Right lobe of liver (tissue), 6 donors: ENCODE measurements at regions not wholly inside any gene's neighbourhood (a gene's known extent, or its start where the extent isn't known, plus 50 kb on each side); places are given as distances from the start of the nearest gene placed in this dataset.

Experiments used
- ATAC-seq, 4 donors: fragments of 200-7000 bp; cut with Tn5 transposase; one replicate each; pipeline ENCODE4 v1.9.1; 2020; ENCODE audit warnings: mild to moderate bottlenecking in 4 of 4, moderate library complexity in 4 of 4
- DNase-seq, 3 donors: peaks; one replicate each; pipeline ENCODE4 v3.0.0-alpha.2; 2020
- H3K27ac ChIP-seq, 3 donors: fragments of 200-600 bp; one replicate each; pipeline ENCODE4 v1.8.0; 2022
- H3K27me3 ChIP-seq, 2 donors: fragments of 200-600 bp; one replicate each; pipeline ENCODE4 v1.8.0; 2022
- H3K36me3 ChIP-seq, 4 donors: fragments of 200-600 bp; sonication (generic) in 1 of 4; one replicate each; pipeline versions ENCODE4 v1.5.1 to v1.8.0; 2017 to 2022; ENCODE audit warnings: control low read depth in 1 of 4
- H3K4me1 ChIP-seq, 4 donors: fragments of 200-600 bp; sonication (generic) in 1 of 4; one replicate each; pipeline versions ENCODE4 v1.5.1 to v1.8.0; 2017 to 2022; ENCODE audit warnings: control low read depth in 1 of 4
- H3K4me3 ChIP-seq, 3 donors: fragments of 200-600 bp; one replicate each; pipeline ENCODE4 v1.8.0; 2022
- H3K9me3 ChIP-seq, 4 donors: fragments of 200-600 bp; sonication (generic) in 1 of 4; one replicate each; pipeline versions ENCODE4 v1.5.1 to v1.8.0; 2017 to 2022; ENCODE audit warnings: control low read depth in 1 of 4
- POLR2A ChIP-seq: fragments of 450-650 bp; IDR thresholded peaks from one replicate; pipeline ENCODE4 v1.6.1; 2017; ENCODE audit warnings: antibody characterized with exemption, mild to moderate bottlenecking
- WGBS: methylation state at CpG from one replicate; pipeline ENCODE4 v1.1.6; 2018; ENCODE audit warnings: low coverage, low lambda C conversion rate; ENCODE audit not compliant: insufficient coverage; ENCODE audit errors: missing lambda C conversion rate; 5-methylcytosine and 5-hydroxymethylcytosine counted together
- intact Hi-C, 2 donors: fragments of 100-400 bp; cut with DNase I; formaldehyde crosslinking; loops; one replicate each; pipeline versions ENCODE4 v1.11.2 to v1.14.1; 2022
- TF ChIP-seq, protein P1 (sequence below), 4 donors: fragments of 200-600 bp in 3 of 4; fragments of 450-650 bp in 1 of 4; IDR thresholded peaks; one replicate each; pipeline versions ENCODE4 v1.5.1 to v1.8.0; 2016 to 2022; ENCODE audit warnings: antibody characterized with exemption in 4 of 4, mild to moderate bottlenecking in 2 of 4
- donor health status: DM: no; HTN: yes; CAD: no.
- donor health status: DM: no; HTN: no; CAD: no.
- donor health status: DM: no; HTN: no; CAD: no.
- donor health status: DM: no; HTN: yes; CAD: no.
- donor health status: DM: no; HTN: yes; CAD: no.

DNA sequence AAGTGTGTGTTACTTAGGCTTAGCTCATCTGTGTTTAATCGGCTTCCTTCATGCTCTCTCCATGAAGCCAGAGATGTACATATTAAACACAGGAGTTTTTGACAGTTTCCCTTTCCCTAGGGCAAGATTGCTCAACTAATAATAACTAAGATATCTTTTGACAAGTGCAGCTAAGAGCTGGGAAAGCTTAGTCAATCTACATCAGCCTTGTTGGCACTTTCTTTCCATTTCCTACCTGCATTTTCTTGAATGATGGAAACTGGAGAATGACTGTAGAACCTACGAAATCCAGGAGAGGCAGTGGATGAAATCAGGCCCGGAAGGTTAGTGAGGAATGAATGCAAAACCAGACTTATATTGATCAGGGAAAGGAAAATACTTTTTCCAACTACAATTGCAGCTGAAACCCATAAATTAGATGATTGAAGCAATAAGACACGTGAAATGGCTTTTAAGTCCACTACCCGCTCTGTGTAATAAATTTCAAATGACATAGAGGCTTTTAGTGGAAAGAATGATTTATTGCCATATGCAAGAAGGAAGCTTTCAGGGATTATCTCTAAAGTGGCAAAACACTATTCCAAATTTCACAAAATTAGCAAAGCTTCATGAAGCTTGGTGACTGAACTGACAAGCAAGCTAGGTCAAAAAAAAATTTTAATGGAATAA, 237.2 kb upstream of the ID4 start:
- Histone ChIP-seq H3K27me3 (no peaks in the 10 kb centered on the region), H3K27ac (no peak overlapping the region), H3K9me3 (no peaks in the 10 kb centered on the region), H3K4me1 (no peaks in the 10 kb centered on the region), H3K4me3 (no peak overlapping the region), H3K36me3 (no peaks in the 10 kb centered on the region)
- 28% methylated on average over 5 of the region's 5 CpGs for WGBS
- no peak for DNase-seq
- ATAC-seq = no peak
- intact Hi-C loops = no loop called here
- TF ChIP-seq, protein P1, sequence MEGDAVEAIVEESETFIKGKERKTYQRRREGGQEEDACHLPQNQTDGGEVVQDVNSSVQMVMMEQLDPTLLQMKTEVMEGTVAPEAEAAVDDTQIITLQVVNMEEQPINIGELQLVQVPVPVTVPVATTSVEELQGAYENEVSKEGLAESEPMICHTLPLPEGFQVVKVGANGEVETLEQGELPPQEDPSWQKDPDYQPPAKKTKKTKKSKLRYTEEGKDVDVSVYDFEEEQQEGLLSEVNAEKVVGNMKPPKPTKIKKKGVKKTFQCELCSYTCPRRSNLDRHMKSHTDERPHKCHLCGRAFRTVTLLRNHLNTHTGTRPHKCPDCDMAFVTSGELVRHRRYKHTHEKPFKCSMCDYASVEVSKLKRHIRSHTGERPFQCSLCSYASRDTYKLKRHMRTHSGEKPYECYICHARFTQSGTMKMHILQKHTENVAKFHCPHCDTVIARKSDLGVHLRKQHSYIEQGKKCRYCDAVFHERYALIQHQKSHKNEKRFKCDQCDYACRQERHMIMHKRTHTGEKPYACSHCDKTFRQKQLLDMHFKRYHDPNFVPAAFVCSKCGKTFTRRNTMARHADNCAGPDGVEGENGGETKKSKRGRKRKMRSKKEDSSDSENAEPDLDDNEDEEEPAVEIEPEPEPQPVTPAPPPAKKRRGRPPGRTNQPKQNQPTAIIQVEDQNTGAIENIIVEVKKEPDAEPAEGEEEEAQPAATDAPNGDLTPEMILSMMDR (IDR thresholded peaks at IDR 0.05) = no peak

DNA sequence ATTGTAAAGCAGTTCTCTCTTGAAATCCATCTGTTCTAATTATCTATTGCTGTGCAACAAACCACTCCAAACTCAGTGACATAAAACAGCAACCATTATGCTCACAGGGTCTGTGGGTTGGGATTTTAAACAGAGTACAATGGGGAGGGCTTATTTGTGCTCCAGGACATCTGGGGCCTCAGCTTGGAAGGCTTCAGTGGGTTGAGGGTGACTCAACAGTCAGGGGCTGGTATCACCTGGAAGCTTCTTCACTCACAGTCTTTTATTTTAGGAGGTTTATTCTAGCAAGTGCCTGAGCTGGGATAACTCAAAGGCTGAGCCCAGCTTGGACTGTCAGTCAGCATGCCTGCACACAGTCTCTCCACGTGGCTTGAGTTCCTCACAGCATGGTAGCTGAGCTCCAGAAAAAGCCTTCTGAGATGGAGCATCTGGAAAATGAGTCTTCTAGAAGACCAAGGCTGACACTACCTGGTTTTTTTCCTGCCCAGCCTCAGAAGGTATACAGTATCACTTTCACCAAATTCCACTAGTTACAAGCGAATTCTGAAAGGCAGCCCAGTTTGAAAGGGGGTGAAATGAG, 234.6 kb upstream of the ID4 start:
- Histone ChIP-seq H3K4me3 (no peak overlapping the region), H3K27ac (no peak overlapping the region), H3K36me3 (no peaks in the 10 kb centered on the region), H3K27me3 (no peaks in the 10 kb centered on the region), H3K4me1 (no peaks in the 10 kb centered on the region), H3K9me3 (no peaks in the 10 kb centered on the region)
- DNase-seq (no peak), ATAC-seq (no peak)
- no peak for TF ChIP-seq POLR2A
- TF ChIP-seq, protein P1 (IDR thresholded peaks at IDR 0.05) = no peak
- intact Hi-C loops = no loop called here
- WGBS = 6% methylated on average over 2 of the region's 2 CpGs

DNA sequence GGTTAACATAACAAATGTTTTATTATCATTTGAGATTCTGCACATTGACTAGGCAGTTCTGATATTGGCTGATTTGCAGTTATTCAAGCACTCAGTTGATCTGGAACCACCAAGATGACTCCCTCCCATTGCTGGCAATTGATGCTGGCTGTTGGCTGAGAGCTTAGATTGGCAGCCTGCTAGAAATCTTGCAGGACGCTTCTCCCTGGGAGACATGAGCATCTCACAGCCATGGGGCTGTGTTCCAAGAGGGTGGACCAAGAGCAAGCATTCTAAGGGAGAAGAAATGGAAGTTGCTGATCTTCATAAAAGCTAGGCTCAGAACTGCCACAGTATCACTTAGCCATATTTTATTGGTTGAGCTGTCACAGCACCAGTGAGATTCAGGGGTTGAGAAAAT, 233.4 kb upstream of the ID4 start:
- Histone ChIP-seq H3K9me3 (no peaks in the 10 kb centered on the region), H3K4me3 (no peak overlapping the region), H3K36me3 (no peaks in the 10 kb centered on the region), H3K4me1 (no peaks in the 10 kb centered on the region), H3K27ac (no peak overlapping the region), H3K27me3 (no peaks in the 10 kb centered on the region)
- no peak for TF ChIP-seq POLR2A
- TF ChIP-seq, protein P1 (IDR thresholded peaks at IDR 0.05) = no peak
- 22% methylated on average over 1 of the region's 1 CpG for WGBS
- ATAC-seq = no peak
- intact Hi-C loops = no loop called here
- DNase-seq = no peak

DNA sequence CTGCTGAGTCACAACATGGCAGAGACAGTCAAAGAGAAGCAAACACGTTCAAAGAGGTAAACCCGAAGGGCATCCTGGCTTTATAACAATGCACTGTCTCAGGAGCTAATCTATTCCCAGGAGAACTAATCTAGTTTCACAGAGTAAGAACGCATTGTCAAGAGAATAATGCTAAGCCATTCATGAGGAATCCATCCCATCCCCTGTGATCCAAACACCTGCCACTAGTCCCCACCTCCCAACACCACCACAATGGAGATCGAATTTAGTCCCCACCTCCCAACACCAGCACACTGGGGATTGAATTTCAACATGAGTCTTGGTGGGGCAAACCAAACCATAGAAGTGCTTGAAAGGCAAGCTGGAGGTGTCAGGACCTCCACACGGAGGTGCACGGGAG, 231.5 kb upstream of the ID4 start:
- Histone ChIP-seq H3K27ac (no peak overlapping the region), H3K9me3 (no peaks in the 10 kb centered on the region), H3K4me1 (no peaks in the 10 kb centered on the region), H3K27me3 (no peaks in the 10 kb centered on the region), H3K4me3 (no peak overlapping the region), H3K36me3 (no peaks in the 10 kb centered on the region)
- intact Hi-C loops = no loop called here
- no peak for ATAC-seq
- 70% methylated on average over 4 of the region's 6 CpGs for WGBS
- DNase-seq = no peak
- TF ChIP-seq, protein P1 (IDR thresholded peaks at IDR 0.05) = no peak
- no peak for TF ChIP-seq POLR2A
